Progenitor cell of endocrine pancreas (in vitro differentiated cells): ENCODE measurements at regions not wholly inside any gene's neighbourhood (a gene's known extent, or its start where the extent isn't known, plus 50 kb on each side); places are given as distances from the start of the nearest gene placed in this dataset.
"Not testable (repeated sequence)": the region's sequence is repeated elsewhere in the genome, so short reads cannot be mapped to it uniquely, and the experiment has no call there.

Source experiments
- DNase-seq: peaks from one replicate; pipeline ENCODE4 v3.0.0; 2021; ENCODE audit warnings: low spot score; ENCODE audit not compliant: unreplicated experiment
- H3K27ac Mint-ChIP-seq: 2 replicates; pipeline ENCODE4 v1.8.0; 2021; ENCODE audit warnings: mild to moderate bottlenecking, moderate library complexity, mixed read lengths
- H3K27me3 Mint-ChIP-seq: 2 replicates; pipeline ENCODE4 v1.8.0; 2021; ENCODE audit warnings: mixed read lengths
- H3K36me3 Mint-ChIP-seq: 2 replicates; pipeline ENCODE4 v1.8.0; 2022; ENCODE audit warnings: mixed read lengths; ENCODE audit not compliant: insufficient read depth
- H3K4me1 Mint-ChIP-seq: 2 replicates; pipeline ENCODE4 v1.8.0; 2021; ENCODE audit warnings: low read depth, mixed read lengths
- H3K4me3 Mint-ChIP-seq: 2 replicates; pipeline ENCODE4 v1.8.0; 2021; ENCODE audit warnings: low read depth, mild to moderate bottlenecking, moderate library complexity, mixed read lengths
- H3K9me3 Mint-ChIP-seq: 2 replicates; pipeline ENCODE4 v1.8.0; 2021; ENCODE audit warnings: low read depth, mixed read lengths

- H3K27ac Mint-ChIP-seq, H3K36me3 Mint-ChIP-seq, H3K27me3 Mint-ChIP-seq, H3K4me1 Mint-ChIP-seq, DNase-seq, H3K4me3 Mint-ChIP-seq: not testable (repeated sequence)
- peaks cover 10% of the 10 kb centered on the region for H3K9me3 Mint-ChIP-seq
Observed at GRCh38 chr13:16050055-16050454, 3131.6 kb downstream of the TUBA3C start.

GRCh38 chr13:16017494-16018009 is 3164.1 kb downstream of the TUBA3C start:
- not testable (repeated sequence) for H3K4me1 Mint-ChIP-seq, H3K27me3 Mint-ChIP-seq, DNase-seq, H3K4me3 Mint-ChIP-seq, H3K27ac Mint-ChIP-seq
- H3K36me3 Mint-ChIP-seq = peaks cover 16% of the 10 kb centered on the region
- H3K9me3 Mint-ChIP-seq = peaks cover 56% of the 10 kb centered on the region

GRCh38 chr13:16008271-16008670 is 3173.4 kb downstream of the TUBA3C start:
- not testable (repeated sequence) for DNase-seq, H3K27me3 Mint-ChIP-seq, H3K27ac Mint-ChIP-seq, H3K4me3 Mint-ChIP-seq, H3K4me1 Mint-ChIP-seq
- H3K9me3 Mint-ChIP-seq = peaks cover 50% of the 10 kb centered on the region
- H3K36me3 Mint-ChIP-seq = peaks cover 12% of the 10 kb centered on the region
